GM10266 (cell line): ENCODE measurements at regions not wholly inside any gene's neighbourhood (a gene's known extent, or its start where the extent isn't known, plus 50 kb on each side); places are given as distances from the start of the nearest gene placed in this dataset.

Experiments used
- DNase-seq: peaks from one replicate; pipeline ENCODE4 v3.0.0; 2012; ENCODE audit errors: extremely low spot score
- CTCF ChIP-seq: IDR thresholded peaks from 2 replicates; pipeline ENCODE4 v1.5.1; 2012; ENCODE audit warnings: mild to moderate bottlenecking, low read depth; ENCODE audit not compliant: control insufficient read depth, insufficient read depth; ENCODE audit errors: missing control alignments

GRCh38 chr13:81602241-81602640, 1261.3 kb upstream of the SPRY2 start:
- TF ChIP-seq CTCF = no peak
- no peak for DNase-seq

- DNase-seq = no peak
- TF ChIP-seq CTCF = no peak
These were observed 1256.2 kb upstream of the SPRY2 start for GRCh38 chr13:81597101-81597500.

GRCh38 chr13:81596224-81596753, 1255.4 kb upstream of the SPRY2 start:
- TF ChIP-seq CTCF = no peak
- DNase-seq = no peak

GRCh38 chr13:81591528-81592220, 1250.7 kb upstream of the SPRY2 start:
- TF ChIP-seq CTCF = no peak
- DNase-seq = no peak

- no peak for TF ChIP-seq CTCF
- DNase-seq = no peak
These were observed 1241.5 kb upstream of the SPRY2 start for GRCh38 chr13:81582381-81582780.

GRCh38 chr13:81577601-81578195, 1236.8 kb upstream of the SPRY2 start:
- no peak for TF ChIP-seq CTCF
- no peak for DNase-seq

- TF ChIP-seq CTCF = no peak
- DNase-seq = no peak
These were observed 1227.9 kb upstream of the SPRY2 start for GRCh38 chr13:81568824-81569223.
